ENCODE measurements at regions not wholly inside any gene's neighbourhood (a gene's known extent, or its start where the extent isn't known, plus 50 kb on each side); places are given as distances from the start of the nearest gene placed in this dataset.
A peak's percentile ranks its signal among the peaks of the same experiment; 100 is the strongest.
"Not testable (repeated sequence)": the region's sequence is repeated elsewhere in the genome, so short reads cannot be mapped to it uniquely, and the experiment has no call there.

- peak; percentile 70 for DNase-seq
These were observed 133.4 kb downstream of the SLC1A3 start for GRCh38 chr5:36739751-36740221.

GRCh38 chr5:36740259-36740898, 134.0 kb downstream of the SLC1A3 start:
- DNase-seq, result no peak

- DNase-seq, result no peak
These were observed 134.7 kb downstream of the SLC1A3 start for GRCh38 chr5:36741128-36741527.

- DNase-seq, result no peak
These were observed 132.4 kb upstream of the NIPBL start for GRCh38 chr5:36743891-36744772.

- DNase-seq, result no peak
These were observed 131.6 kb upstream of the NIPBL start for GRCh38 chr5:36744773-36745589.

GRCh38 chr5:36747794-36748193, 128.8 kb upstream of the NIPBL start:
- not testable (repeated sequence) for DNase-seq

GRCh38 chr5:36751886-36752285, 124.7 kb upstream of the NIPBL start:
- DNase-seq, result no peak

- no peak for DNase-seq
These were observed 121.2 kb upstream of the NIPBL start for GRCh38 chr5:36755342-36755741.

- DNase-seq, result no peak
These were observed 120.6 kb upstream of the NIPBL start for GRCh38 chr5:36755920-36756488.

- no peak for DNase-seq
These were observed 119.7 kb upstream of the NIPBL start for GRCh38 chr5:36756848-36757247.

GRCh38 chr5:36759117-36759516, 117.5 kb upstream of the NIPBL start:
- DNase-seq, result no peak

GRCh38 chr5:36763454-36763853, 113.1 kb upstream of the NIPBL start:
- DNase-seq, result no peak

GRCh38 chr5:36765876-36766275, 110.7 kb upstream of the NIPBL start:
- no peak for DNase-seq

- DNase-seq, result no peak
These were observed 109.6 kb upstream of the NIPBL start for GRCh38 chr5:36766981-36767380.

- no peak for DNase-seq
These were observed 108.1 kb upstream of the NIPBL start for GRCh38 chr5:36768450-36768849.

GRCh38 chr5:36769129-36769770, 107.3 kb upstream of the NIPBL start:
- no peak for DNase-seq

GRCh38 chr5:36770125-36770524, 106.4 kb upstream of the NIPBL start:
- no peak for DNase-seq

- no peak for DNase-seq
These were observed 104.1 kb upstream of the NIPBL start for GRCh38 chr5:36772276-36773140.

GRCh38 chr5:36777105-36777757, 99.3 kb upstream of the NIPBL start:
- DNase-seq, result no peak

GRCh38 chr5:36778336-36778735, 98.2 kb upstream of the NIPBL start:
- no peak for DNase-seq

GRCh38 chr5:36782612-36783011, 94.0 kb upstream of the NIPBL start:
- not testable (repeated sequence) for DNase-seq

Measured in activated CD4-positive, CD25-positive, alpha-beta regulatory T cell treated with anti-CD3 and anti-CD28 coated beads, Interleukin-2, amount 50 U/mL, for 72 hours (primary cell).